ENCODE measurements at regions not wholly inside any gene's neighbourhood (a gene's known extent, or its start where the extent isn't known, plus 50 kb on each side); places are given as distances from the start of the nearest gene placed in this dataset.

DNA sequence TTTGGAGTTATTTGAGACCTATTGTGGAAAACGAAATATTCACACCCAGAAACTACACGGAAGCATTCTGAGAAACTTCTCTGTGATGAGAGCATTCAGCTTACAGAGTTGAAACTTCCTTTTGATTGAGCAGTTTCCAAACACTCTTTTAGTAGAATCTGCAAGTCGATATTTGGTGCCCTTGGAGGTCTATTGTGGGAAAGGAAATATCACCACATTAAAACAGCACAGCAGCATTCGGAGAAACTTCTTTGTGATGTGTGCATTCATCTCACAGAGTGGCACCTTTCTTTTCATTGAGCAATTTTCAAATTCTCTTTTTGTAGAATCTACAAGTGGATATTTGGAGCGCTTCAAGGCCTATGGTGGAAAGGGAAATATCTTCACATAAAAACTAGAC, 595.7 kb upstream of the ALG10B start:
- CTCF ChIA-PET: no interaction called here
- H3K27ac Mint-ChIP-seq (ENCODE audit: unreplicated experiment): no peak overlapping the region
- Histone ChIP-seq H3K27me3 (replicated peaks; ENCODE audit: control insufficient read depth, insufficient read depth, low read length) (no peaks in the 10 kb centered on the region), H3K9me3 (no peaks in the 10 kb centered on the region; the same call in 1 of the 2 replicates), H3K36me3 (ENCODE audit: control insufficient read depth, insufficient read depth, low read length) (no peaks in the 10 kb centered on the region), H3K4me1 (no peaks in the 10 kb centered on the region), H3K4me3 (ENCODE audit: low read depth, low read length) (no peak overlapping the region)
- no peaks in the 10 kb centered on the region for H3K27me3 Mint-ChIP-seq (ENCODE audit: insufficient read depth, unreplicated experiment)
- H3K4me3 Mint-ChIP-seq (ENCODE audit: unreplicated experiment): no peak overlapping the region
- H3K36me3 Mint-ChIP-seq (ENCODE audit: insufficient read depth, unreplicated experiment): no peaks in the 10 kb centered on the region
- intact Hi-C loops (cut with micrococcal nuclease; ENCODE audit: unreplicated experiment): no loop called here
- TF ChIP-seq, protein P1, sequence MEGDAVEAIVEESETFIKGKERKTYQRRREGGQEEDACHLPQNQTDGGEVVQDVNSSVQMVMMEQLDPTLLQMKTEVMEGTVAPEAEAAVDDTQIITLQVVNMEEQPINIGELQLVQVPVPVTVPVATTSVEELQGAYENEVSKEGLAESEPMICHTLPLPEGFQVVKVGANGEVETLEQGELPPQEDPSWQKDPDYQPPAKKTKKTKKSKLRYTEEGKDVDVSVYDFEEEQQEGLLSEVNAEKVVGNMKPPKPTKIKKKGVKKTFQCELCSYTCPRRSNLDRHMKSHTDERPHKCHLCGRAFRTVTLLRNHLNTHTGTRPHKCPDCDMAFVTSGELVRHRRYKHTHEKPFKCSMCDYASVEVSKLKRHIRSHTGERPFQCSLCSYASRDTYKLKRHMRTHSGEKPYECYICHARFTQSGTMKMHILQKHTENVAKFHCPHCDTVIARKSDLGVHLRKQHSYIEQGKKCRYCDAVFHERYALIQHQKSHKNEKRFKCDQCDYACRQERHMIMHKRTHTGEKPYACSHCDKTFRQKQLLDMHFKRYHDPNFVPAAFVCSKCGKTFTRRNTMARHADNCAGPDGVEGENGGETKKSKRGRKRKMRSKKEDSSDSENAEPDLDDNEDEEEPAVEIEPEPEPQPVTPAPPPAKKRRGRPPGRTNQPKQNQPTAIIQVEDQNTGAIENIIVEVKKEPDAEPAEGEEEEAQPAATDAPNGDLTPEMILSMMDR (IDR thresholded peaks at IDR 0.05; ENCODE audit: insufficient read depth in 1 of 2, low read depth in 1 of 2, low read length in 1 of 2, severe bottlenecking in 1 of 2, unreplicated experiment in 1 of 2): no peak
- H3K4me1 Mint-ChIP-seq (ENCODE audit: low read depth, unreplicated experiment): no peaks in the 10 kb centered on the region
- no TSS peak for BruUV-seq (replicated peaks)
- DNase-seq: no peak
- H3K9me3 Mint-ChIP-seq (ENCODE audit: unreplicated experiment): peaks cover 13% of the 10 kb centered on the region
- POLR2A ChIA-PET: no interaction called here

DNA sequence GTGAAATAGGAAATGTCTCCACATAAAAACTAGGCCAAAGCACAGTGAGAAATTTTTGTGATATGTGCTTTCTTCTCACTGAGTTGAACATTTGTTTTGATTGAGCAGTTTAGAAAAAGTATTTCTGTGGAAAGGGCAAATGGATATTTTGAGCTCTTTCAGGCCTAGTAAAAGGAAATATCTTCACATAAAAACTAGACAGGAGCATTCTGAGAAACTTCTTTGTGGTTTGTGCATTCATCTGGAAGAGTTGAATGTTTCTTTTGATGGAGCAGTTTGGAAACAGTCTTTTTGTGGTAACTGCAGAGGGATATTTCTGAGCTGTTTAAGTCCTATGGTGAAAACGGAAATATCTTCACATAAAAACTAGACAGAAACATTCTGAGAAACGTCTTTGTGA, 582.7 kb upstream of the ALG10B start:
- CTCF ChIA-PET: no interaction called here
- no peaks in the 10 kb centered on the region for H3K36me3 ChIP-seq (ENCODE audit: control insufficient read depth, insufficient read depth, low read length)
- Mint-ChIP-seq H3K27ac (ENCODE audit: unreplicated experiment) (no peak overlapping the region), H3K27me3 (ENCODE audit: insufficient read depth, unreplicated experiment) (no peaks in the 10 kb centered on the region), H3K9me3 (ENCODE audit: unreplicated experiment) (peaks cover 13% of the 10 kb centered on the region), H3K4me1 (ENCODE audit: low read depth, unreplicated experiment) (no peaks in the 10 kb centered on the region), H3K4me3 (ENCODE audit: unreplicated experiment) (no peak overlapping the region), H3K36me3 (ENCODE audit: insufficient read depth, unreplicated experiment) (no peaks in the 10 kb centered on the region)
- no peaks in the 10 kb centered on the region for H3K4me1 ChIP-seq
- no TSS peak for BruUV-seq (replicated peaks)
- intact Hi-C loops (cut with micrococcal nuclease; ENCODE audit: unreplicated experiment): no loop called here
- peaks cover 9% of the 10 kb centered on the region; the same call in 1 of the 2 replicates for H3K9me3 ChIP-seq
- POLR2A ChIA-PET: no interaction called here
- no peak overlapping the region for H3K4me3 ChIP-seq (ENCODE audit: low read depth, low read length)
- TF ChIP-seq, protein P1 (IDR thresholded peaks at IDR 0.05; ENCODE audit: insufficient read depth in 1 of 2, low read depth in 1 of 2, low read length in 1 of 2, severe bottlenecking in 1 of 2, unreplicated experiment in 1 of 2): no peak
- H3K27me3 ChIP-seq (replicated peaks; ENCODE audit: control insufficient read depth, insufficient read depth, low read length): no peaks in the 10 kb centered on the region
- DNase-seq: no peak
